PC-3 (cell line): ENCODE measurements at regions not wholly inside any gene's neighbourhood (a gene's known extent, or its start where the extent isn't known, plus 50 kb on each side); places are given as distances from the start of the nearest gene placed in this dataset.

Experiments
- ATAC-seq: fragments of 200-7000 bp; cut with Tn5 transposase; 2 replicates; pipeline ENCODE4 v1.9.1; 2020; ENCODE audit warnings: mild to moderate bottlenecking, moderate library complexity
- BruUV-seq: library from RNA; stranded (reverse); fragments of 400-500 nt; replicated peaks from 2 replicates; lab custom pipeline; 2021; lab: Mats Ljungman, UMichigan
- CTCF ChIA-PET: fragments of 300-600 bp; sonication (Branson Sonifier 250); formaldehyde crosslinking; loops from one replicate; lab custom pipeline; 2022; ENCODE audit warnings: antibody characterized with exemption; lab: Charles Lee
- POLR2A ChIA-PET: fragments of 300-600 bp; sonication (Branson Sonifier 250); formaldehyde crosslinking; loops from one replicate; lab custom pipeline; 2022; ENCODE audit warnings: antibody characterized with exemption; ENCODE audit not compliant: unreplicated experiment; lab: Charles Lee
- DNase-seq: peaks from one replicate; pipeline ENCODE4 v3.0.0-alpha.2; 2015
- H2AFZ ChIP-seq: fragments of 300-600 bp; sonication (generic); 2 replicates; pipeline ENCODE4 v1.6.0; 2016; ENCODE audit warnings: antibody characterized with exemption, low read length
- H3F3A ChIP-seq: fragments of 300-600 bp; sonication (generic); one replicate; pipeline ENCODE4 v1.6.0; 2017; ENCODE audit warnings: antibody characterized with exemption, low read length, control low read depth, mild to moderate bottlenecking; ENCODE audit not compliant: unreplicated experiment
- H3K27ac ChIP-seq: fragments of 300-600 bp; sonication (generic); 2 replicates; pipeline ENCODE4 v1.5.1; 2016; ENCODE audit warnings: mild to moderate bottlenecking, low read length
- H3K27me3 ChIP-seq: fragments of 300-600 bp; sonication (generic); 2 replicates; pipeline ENCODE4 v1.6.1; 2016; ENCODE audit warnings: low read length, mixed read lengths
- H3K36me3 ChIP-seq: fragments of 300-600 bp; sonication (generic); 2 replicates; pipeline ENCODE4 v1.6.1; 2016; ENCODE audit warnings: low read depth, mixed run types, low read length, mixed read lengths
- H3K4me1 ChIP-seq: fragments of 300-600 bp; sonication (generic); 2 replicates; pipeline ENCODE4 v1.5.1; 2016; ENCODE audit warnings: low read length; ENCODE audit not compliant: insufficient read depth
- H3K4me2 ChIP-seq: fragments of 300-600 bp; sonication (generic); 2 replicates; pipeline ENCODE4 v1.6.0; 2016; ENCODE audit warnings: low read length
- H3K4me3 ChIP-seq: fragments of 300-600 bp; sonication (generic); 2 replicates; pipeline ENCODE4 v1.5.1; 2016; ENCODE audit warnings: mild to moderate bottlenecking, low read length, mixed read lengths
- H3K79me2 ChIP-seq: fragments of 300-600 bp; sonication (generic); 2 replicates; pipeline ENCODE4 v1.6.1; 2017; ENCODE audit warnings: low read length, mixed read lengths
- H3K9ac ChIP-seq: fragments of 300-600 bp; sonication (generic); 2 replicates; pipeline ENCODE4 v1.6.0; 2016; ENCODE audit warnings: mild to moderate bottlenecking, low read length
- H3K9me2 ChIP-seq: fragments of 300-600 bp; sonication (generic); replicated peaks from 2 replicates; pipeline ENCODE4 v1.6.1; 2016; ENCODE audit warnings: mixed run types, low read length, mixed read lengths
- H3K9me3 ChIP-seq: fragments of 300-600 bp; sonication (generic); 2 replicates; pipeline ENCODE4 v1.6.1; 2016; ENCODE audit warnings: low read length, mixed read lengths
- H4K20me1 ChIP-seq: fragments of 300-600 bp; sonication (generic); 2 replicates; pipeline ENCODE4 v1.6.1; 2016; ENCODE audit warnings: low read length, mixed read lengths
- CTCF ChIP-seq: fragments of 300-600 bp; sonication (generic); conservative IDR thresholded peaks from 2 replicates; pipeline ENCODE4 v1.5.1; 2017; ENCODE audit warnings: antibody characterized with exemption, low read depth, mild to moderate bottlenecking, low read length
- EZH2 ChIP-seq: fragments of 300-600 bp; sonication (generic); IDR thresholded peaks from one replicate; pipeline ENCODE4 v1.6.1; 2017; ENCODE audit warnings: antibody characterized with exemption, mild to moderate bottlenecking, low read length; ENCODE audit not compliant: unreplicated experiment
- EZH2phosphoT487 ChIP-seq: fragments of 300-600 bp; sonication (generic); IDR thresholded peaks from 2 replicates; pipeline ENCODE4 v1.6.1; 2018; ENCODE audit warnings: mild to moderate bottlenecking, antibody characterized with exemption, low read length, borderline replicate concordance
- intact Hi-C: fragments of 100-400 bp; cut with micrococcal nuclease; formaldehyde crosslinking; loops from 2 replicates; pipeline ENCODE4 v1.9.0; 2023

- Histone ChIP-seq H3K27ac (no peak overlapping the region), H3F3A (no peaks in the 10 kb centered on the region), H3K4me3 (no peak overlapping the region), H3K9ac (no peak overlapping the region), H3K4me2 (no peak overlapping the region), H2AFZ (no peak overlapping the region), H3K9me2 (no peaks in the 10 kb centered on the region), H3K9me3 (no peaks in the 10 kb centered on the region), H3K4me1 (no peaks in the 10 kb centered on the region), H3K79me2 (no peaks in the 10 kb centered on the region), H3K27me3 (no peaks in the 10 kb centered on the region), H4K20me1 (no peaks in the 10 kb centered on the region), H3K36me3 (no peaks in the 10 kb centered on the region)
- DNase-seq = no peak
- no peak for ATAC-seq
- ChIA-PET POLR2A (no interaction called here), CTCF (no interaction called here)
- intact Hi-C loops = no loop called here
- BruUV-seq = no TSS peak
- TF ChIP-seq EZH2 (no peak), EZH2phosphoT487 (no peak), CTCF (no peak)
These were observed 99.1 kb upstream of the RXFP1 start for GRCh38 chr4:158422546-158422945.

- H3K4me3 ChIP-seq = no peak overlapping the region
- H3K27me3 ChIP-seq = no peaks in the 10 kb centered on the region
- no peak overlapping the region for H2AFZ ChIP-seq
- ChIA-PET CTCF (no interaction called here), POLR2A (no interaction called here)
- H3K9me2 ChIP-seq = no peaks in the 10 kb centered on the region
- BruUV-seq = no TSS peak
- peak; percentile 4 for DNase-seq
- H3K36me3 ChIP-seq = no peaks in the 10 kb centered on the region
- TF ChIP-seq EZH2phosphoT487 (no peak), EZH2 (no peak), CTCF (no peak)
- no peaks in the 10 kb centered on the region for H3K4me1 ChIP-seq
- H3K9me3 ChIP-seq = no peaks in the 10 kb centered on the region
- H3K79me2 ChIP-seq = no peaks in the 10 kb centered on the region
- H4K20me1 ChIP-seq = no peaks in the 10 kb centered on the region
- no peak overlapping the region for H3K27ac ChIP-seq
- H3K4me2 ChIP-seq = no peak overlapping the region
- H3K9ac ChIP-seq = no peak overlapping the region
- ATAC-seq = no peak
- no peaks in the 10 kb centered on the region for H3F3A ChIP-seq
- intact Hi-C loops = no loop called here
These were observed 93.4 kb upstream of the RXFP1 start for GRCh38 chr4:158428242-158428641.

- no peak for TF ChIP-seq EZH2
- TF ChIP-seq CTCF = no peak
- no peak for TF ChIP-seq EZH2phosphoT487
- Histone ChIP-seq H3K9ac (no peak overlapping the region), H3K9me2 (no peaks in the 10 kb centered on the region), H2AFZ (no peak overlapping the region), H4K20me1 (no peaks in the 10 kb centered on the region), H3F3A (no peaks in the 10 kb centered on the region), H3K36me3 (no peaks in the 10 kb centered on the region), H3K4me1 (peaks cover 9% of the 10 kb centered on the region; the same call in 1 of the 2 replicates), H3K79me2 (no peaks in the 10 kb centered on the region), H3K27me3 (no peaks in the 10 kb centered on the region), H3K9me3 (no peaks in the 10 kb centered on the region), H3K4me2 (no peak overlapping the region), H3K4me3 (no peak overlapping the region), H3K27ac (no peak overlapping the region)
- CTCF ChIA-PET = no interaction called here
- no TSS peak for BruUV-seq
- POLR2A ChIA-PET = no interaction called here
- intact Hi-C loops = no loop called here
- DNase-seq (no peak), ATAC-seq (no peak)
These were observed 78.9 kb upstream of the RXFP1 start for GRCh38 chr4:158442736-158443135.
